ENCODE measurements at regions not wholly inside any gene's neighbourhood (a gene's known extent, or its start where the extent isn't known, plus 50 kb on each side); places are given as distances from the start of the nearest gene placed in this dataset.

DNA sequence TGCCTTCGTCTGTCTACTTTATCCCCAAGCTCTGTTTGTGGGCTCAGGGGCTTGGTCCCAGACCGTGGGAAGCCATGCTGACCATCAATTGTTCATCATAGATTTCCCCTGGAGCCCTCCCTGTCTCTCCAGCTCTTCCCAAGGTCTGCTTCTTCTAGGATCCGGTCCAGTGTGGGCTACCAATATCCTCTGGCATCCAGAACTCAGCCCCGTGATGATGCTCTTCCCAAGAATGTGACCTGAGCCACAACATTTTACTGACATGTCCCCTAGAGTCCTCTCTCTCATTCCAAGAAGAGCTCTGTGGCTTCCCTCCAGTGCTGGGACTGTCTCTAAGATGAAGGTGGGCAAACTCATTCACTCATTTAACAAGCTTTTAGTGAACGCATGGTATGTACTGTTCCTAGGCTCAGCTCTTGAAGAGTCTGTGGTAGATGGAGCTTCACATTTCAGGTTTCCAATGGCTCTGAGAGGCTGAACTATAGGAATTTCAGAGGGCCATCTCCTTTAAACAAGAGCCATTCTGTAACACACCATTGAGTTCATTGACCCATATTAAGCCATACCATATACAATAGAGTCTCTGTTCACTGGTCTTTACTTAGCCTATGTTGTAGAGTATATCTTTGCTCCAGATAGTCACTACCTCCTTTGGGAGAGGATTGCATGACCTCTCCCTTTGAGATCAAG lies 142.0 kb upstream of the APCDD1 start:
- no peak for TF ChIP-seq CTCF (IDR thresholded peaks at IDR 0.05)
- TF ChIP-seq, protein P1, sequence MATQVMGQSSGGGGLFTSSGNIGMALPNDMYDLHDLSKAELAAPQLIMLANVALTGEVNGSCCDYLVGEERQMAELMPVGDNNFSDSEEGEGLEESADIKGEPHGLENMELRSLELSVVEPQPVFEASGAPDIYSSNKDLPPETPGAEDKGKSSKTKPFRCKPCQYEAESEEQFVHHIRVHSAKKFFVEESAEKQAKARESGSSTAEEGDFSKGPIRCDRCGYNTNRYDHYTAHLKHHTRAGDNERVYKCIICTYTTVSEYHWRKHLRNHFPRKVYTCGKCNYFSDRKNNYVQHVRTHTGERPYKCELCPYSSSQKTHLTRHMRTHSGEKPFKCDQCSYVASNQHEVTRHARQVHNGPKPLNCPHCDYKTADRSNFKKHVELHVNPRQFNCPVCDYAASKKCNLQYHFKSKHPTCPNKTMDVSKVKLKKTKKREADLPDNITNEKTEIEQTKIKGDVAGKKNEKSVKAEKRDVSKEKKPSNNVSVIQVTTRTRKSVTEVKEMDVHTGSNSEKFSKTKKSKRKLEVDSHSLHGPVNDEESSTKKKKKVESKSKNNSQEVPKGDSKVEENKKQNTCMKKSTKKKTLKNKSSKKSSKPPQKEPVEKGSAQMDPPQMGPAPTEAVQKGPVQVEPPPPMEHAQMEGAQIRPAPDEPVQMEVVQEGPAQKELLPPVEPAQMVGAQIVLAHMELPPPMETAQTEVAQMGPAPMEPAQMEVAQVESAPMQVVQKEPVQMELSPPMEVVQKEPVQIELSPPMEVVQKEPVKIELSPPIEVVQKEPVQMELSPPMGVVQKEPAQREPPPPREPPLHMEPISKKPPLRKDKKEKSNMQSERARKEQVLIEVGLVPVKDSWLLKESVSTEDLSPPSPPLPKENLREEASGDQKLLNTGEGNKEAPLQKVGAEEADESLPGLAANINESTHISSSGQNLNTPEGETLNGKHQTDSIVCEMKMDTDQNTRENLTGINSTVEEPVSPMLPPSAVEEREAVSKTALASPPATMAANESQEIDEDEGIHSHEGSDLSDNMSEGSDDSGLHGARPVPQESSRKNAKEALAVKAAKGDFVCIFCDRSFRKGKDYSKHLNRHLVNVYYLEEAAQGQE (IDR thresholded peaks at IDR 0.05; ENCODE audit: insufficient read depth in 1 of 2, low read depth in 2 of 2, low read length in 1 of 2) = no peak
- no peak for TF ChIP-seq POLR2AphosphoS5 (IDR thresholded peaks at IDR 0.05; ENCODE audit: low read depth, low read length)
- TF ChIP-seq TCF7L2 (IDR thresholded peaks at IDR 0.05; ENCODE audit: low read depth, low read length) = no peak

Data from Panc1 (cell line).